ENCODE measurements at regions not wholly inside any gene's neighbourhood (a gene's known extent, or its start where the extent isn't known, plus 50 kb on each side); places are given as distances from the start of the nearest gene placed in this dataset.

DNA sequence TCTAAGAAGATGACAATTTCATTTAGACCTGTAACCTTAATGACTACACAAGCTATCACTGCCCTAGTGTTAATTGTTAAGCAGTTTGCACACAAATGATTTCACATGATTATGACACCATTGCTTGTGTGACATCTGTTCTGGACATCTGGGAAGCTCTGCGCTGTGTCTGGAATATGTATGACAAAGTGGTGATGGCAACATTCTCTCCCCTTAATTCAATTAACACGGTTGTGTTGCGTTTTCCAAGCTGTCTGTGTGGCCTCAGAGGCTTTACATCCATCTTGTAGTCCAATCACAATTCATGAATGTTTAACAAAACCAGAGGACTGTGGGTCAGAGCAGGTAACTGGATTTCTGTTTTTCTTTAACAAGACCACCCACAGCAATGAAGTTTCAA, 204.4 kb downstream of the COG6 start:
- TF ChIP-seq CTCF (conservative IDR thresholded peaks at IDR 0.05) (no peak), ZFX (IDR thresholded peaks at IDR 0.05) (no peak)

Measured in C4-2B (cell line).